ENCODE measurements at regions not wholly inside any gene's neighbourhood (a gene's known extent, or its start where the extent isn't known, plus 50 kb on each side); places are given as distances from the start of the nearest gene placed in this dataset.
"Not testable (repeated sequence)": the region's sequence is repeated elsewhere in the genome, so short reads cannot be mapped to it uniquely, and the experiment has no call there.

GRCh38 chr14:105632010-105632409 is 105.6 kb downstream of the TMEM121 start:
- Histone ChIP-seq H3K27ac (no peak overlapping the region), H3K4me3 (no peak overlapping the region), H3K4me1 (no peaks in the 10 kb centered on the region), H3K9me3 (peaks cover 0 to 4% of the 10 kb centered on the region in 2 donors), H3K27me3 (peaks cover 6% of the 10 kb centered on the region), H3K36me3 (no peaks in the 10 kb centered on the region)
- in situ Hi-C loops (cut with MboI; ENCODE audit: low pct_ligation_motif_present in 1 of 4, low pct_unique_long_range_greater_than_20kb in 1 of 4, low sequenced_read_pairs in 3 of 4): no loop called here
- intact Hi-C loops (cut with DNase I; ENCODE audit: low total_unique reads): no loop called here
- DNase-seq: no peak
- TF ChIP-seq CTCF (IDR thresholded peaks at IDR 0.05) (no peak), POLR2AphosphoS5 (IDR thresholded peaks at IDR 0.05) (no peak), EP300 (IDR thresholded peaks at IDR 0.05; ENCODE audit: low read depth) (no peak), POLR2A (IDR thresholded peaks at IDR 0.05) (no peak)
- 77% methylated on average over 3 of the region's 3 CpGs; no CpG with 5 or more reads in 1 of the 2 donors for WGBS, 2 donors (ENCODE audit: low coverage in 1 of 2)

GRCh38 chr14:105633596-105633995 is 107.2 kb downstream of the TMEM121 start:
- H3K4me1 ChIP-seq; intact Hi-C loops (cut with DNase I; ENCODE audit: low total_unique reads); H3K27me3 ChIP-seq; H3K36me3 ChIP-seq; H3K4me3 ChIP-seq; in situ Hi-C loops (cut with MboI; ENCODE audit: low pct_ligation_motif_present in 1 of 4, low pct_unique_long_range_greater_than_20kb in 1 of 4, low sequenced_read_pairs in 3 of 4); H3K27ac ChIP-seq; DNase-seq; H3K9me3 ChIP-seq: not testable (repeated sequence)
- 82% methylated on average over 7 of the region's 7 CpGs; no CpG with 5 or more reads in 1 of the 2 donors for WGBS, 2 donors (ENCODE audit: low coverage in 1 of 2)

- Histone ChIP-seq H3K27me3 (no peaks in the 10 kb centered on the region), H3K9me3 (peaks cover 0 to 4% of the 10 kb centered on the region in 2 donors), H3K4me3 (no peak overlapping the region), H3K27ac (no peak overlapping the region), H3K4me1 (no peaks in the 10 kb centered on the region), H3K36me3 (no peaks in the 10 kb centered on the region)
- intact Hi-C loops (cut with DNase I; ENCODE audit: low total_unique reads) (no loop called here), in situ Hi-C loops (cut with MboI; ENCODE audit: low pct_ligation_motif_present in 1 of 4, low pct_unique_long_range_greater_than_20kb in 1 of 4, low sequenced_read_pairs in 3 of 4) (no loop called here)
- DNase-seq: no peak
- WGBS, 2 donors (ENCODE audit: low coverage in 1 of 2): 80% methylated on average over 1 of the region's 22 CpGs; no CpG with 5 or more reads in 1 of the 2 donors
- TF ChIP-seq POLR2A (IDR thresholded peaks at IDR 0.05) (no peak), CTCF (IDR thresholded peaks at IDR 0.05) (no peak), EP300 (IDR thresholded peaks at IDR 0.05; ENCODE audit: low read depth) (no peak), POLR2AphosphoS5 (IDR thresholded peaks at IDR 0.05) (no peak)
Measured at GRCh38 chr14:105635560-105635959, 109.2 kb downstream of the TMEM121 start.

GRCh38 chr14:105636021-105636420 is 109.6 kb downstream of the TMEM121 start:
- H3K27ac ChIP-seq; H3K9me3 ChIP-seq; H3K4me3 ChIP-seq; H3K4me1 ChIP-seq; intact Hi-C loops (cut with DNase I; ENCODE audit: low total_unique reads); in situ Hi-C loops (cut with MboI; ENCODE audit: low pct_ligation_motif_present in 1 of 4, low pct_unique_long_range_greater_than_20kb in 1 of 4, low sequenced_read_pairs in 3 of 4); DNase-seq; H3K36me3 ChIP-seq; H3K27me3 ChIP-seq: not testable (repeated sequence)
- WGBS, 2 donors (ENCODE audit: low coverage in 1 of 2): 70% methylated on average over 4 of the region's 7 CpGs; no CpG with 5 or more reads in 1 of the 2 donors

- in situ Hi-C loops (cut with MboI; ENCODE audit: low pct_ligation_motif_present in 1 of 4, low pct_unique_long_range_greater_than_20kb in 1 of 4, low sequenced_read_pairs in 3 of 4): no loop called here
- Histone ChIP-seq H3K4me3 (no peak overlapping the region), H3K4me1 (no peaks in the 10 kb centered on the region), H3K27ac (no peak overlapping the region), H3K9me3 (peaks cover 0 to 4% of the 10 kb centered on the region in 2 donors), H3K27me3 (no peaks in the 10 kb centered on the region), H3K36me3 (no peaks in the 10 kb centered on the region)
- no peak for TF ChIP-seq EP300 (IDR thresholded peaks at IDR 0.05; ENCODE audit: low read depth)
- TF ChIP-seq POLR2A (IDR thresholded peaks at IDR 0.05): no peak
- TF ChIP-seq CTCF (IDR thresholded peaks at IDR 0.05): no peak
- TF ChIP-seq POLR2AphosphoS5 (IDR thresholded peaks at IDR 0.05): no peak
- intact Hi-C loops (cut with DNase I; ENCODE audit: low total_unique reads): no loop called here
- DNase-seq: no peak
- 87% methylated on average over 4 of the region's 4 CpGs; no CpG with 5 or more reads in 1 of the 2 donors for WGBS, 2 donors (ENCODE audit: low coverage in 1 of 2)
Measured at GRCh38 chr14:105636935-105637334, 110.6 kb downstream of the TMEM121 start.

- H3K4me1 ChIP-seq; H3K27me3 ChIP-seq; in situ Hi-C loops (cut with MboI; ENCODE audit: low pct_ligation_motif_present in 1 of 4, low pct_unique_long_range_greater_than_20kb in 1 of 4, low sequenced_read_pairs in 3 of 4); DNase-seq; H3K36me3 ChIP-seq; H3K4me3 ChIP-seq; H3K9me3 ChIP-seq; H3K27ac ChIP-seq; intact Hi-C loops (cut with DNase I; ENCODE audit: low total_unique reads): not testable (repeated sequence)
- WGBS, 2 donors (ENCODE audit: low coverage in 1 of 2): 83% methylated on average over 9 of the region's 10 CpGs; no CpG with 5 or more reads in 1 of the 2 donors
Measured at GRCh38 chr14:105637345-105637744, 111.0 kb downstream of the TMEM121 start.

GRCh38 chr14:105639969-105640931 is 113.9 kb downstream of the TMEM121 start:
- 64% methylated on average over 15 of the region's 33 CpGs; no CpG with 5 or more reads in 1 of the 2 donors for WGBS, 2 donors (ENCODE audit: low coverage in 1 of 2)
- H3K27me3 ChIP-seq; H3K4me3 ChIP-seq; in situ Hi-C loops (cut with MboI; ENCODE audit: low pct_ligation_motif_present in 1 of 4, low pct_unique_long_range_greater_than_20kb in 1 of 4, low sequenced_read_pairs in 3 of 4); H3K4me1 ChIP-seq; H3K36me3 ChIP-seq; intact Hi-C loops (cut with DNase I; ENCODE audit: low total_unique reads); H3K27ac ChIP-seq; DNase-seq; H3K9me3 ChIP-seq: not testable (repeated sequence)
